ENCODE measurements at regions not wholly inside any gene's neighbourhood (a gene's known extent, or its start where the extent isn't known, plus 50 kb on each side); places are given as distances from the start of the nearest gene placed in this dataset.

- no peak for DNase-seq
Measured at GRCh38 chr13:39976481-39976880, 321.0 kb downstream of the COG6 start.

DNA sequence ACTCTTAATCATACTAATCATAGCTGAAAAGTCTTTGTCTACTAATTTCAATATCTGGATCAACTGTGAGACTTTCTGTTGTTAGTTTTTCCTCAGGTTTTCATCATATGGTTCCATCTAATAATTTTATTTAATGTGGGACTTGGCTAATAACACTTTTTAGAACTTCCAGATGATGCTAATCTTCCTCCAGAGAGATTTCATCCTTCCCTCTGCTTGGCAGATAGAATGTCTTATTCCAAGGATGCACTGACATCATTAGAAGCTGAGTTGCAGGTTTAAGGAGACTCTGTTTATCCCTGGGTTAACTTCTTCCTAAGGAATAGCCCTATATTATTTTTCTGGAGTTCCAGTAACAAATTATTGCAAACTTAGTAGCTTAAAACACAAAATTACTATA lies 325.6 kb downstream of the COG6 start:
- DNase-seq = no peak

GRCh38 chr13:39982745-39983144 lies 327.3 kb downstream of the COG6 start:
- no peak for DNase-seq

DNA sequence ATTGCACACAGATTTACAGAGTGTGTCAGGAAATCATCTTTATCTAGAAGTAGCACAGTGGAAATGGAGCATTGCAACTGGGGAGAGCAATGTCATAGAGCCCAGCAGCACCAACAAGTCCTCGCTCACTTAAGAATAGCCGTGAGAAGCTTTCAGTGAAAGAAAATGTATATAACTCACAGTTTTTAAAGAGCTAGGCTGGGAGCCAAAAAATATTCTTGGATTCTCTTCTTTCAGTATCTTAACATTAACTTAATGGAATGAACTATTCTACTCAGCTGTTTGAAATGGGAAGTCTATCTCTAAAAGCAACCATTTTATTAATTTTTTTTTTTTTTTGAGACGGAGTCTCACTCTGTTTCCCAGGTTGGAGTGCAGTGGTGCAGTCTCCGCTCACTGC lies 329.6 kb downstream of the COG6 start:
- no peak for DNase-seq

DNA sequence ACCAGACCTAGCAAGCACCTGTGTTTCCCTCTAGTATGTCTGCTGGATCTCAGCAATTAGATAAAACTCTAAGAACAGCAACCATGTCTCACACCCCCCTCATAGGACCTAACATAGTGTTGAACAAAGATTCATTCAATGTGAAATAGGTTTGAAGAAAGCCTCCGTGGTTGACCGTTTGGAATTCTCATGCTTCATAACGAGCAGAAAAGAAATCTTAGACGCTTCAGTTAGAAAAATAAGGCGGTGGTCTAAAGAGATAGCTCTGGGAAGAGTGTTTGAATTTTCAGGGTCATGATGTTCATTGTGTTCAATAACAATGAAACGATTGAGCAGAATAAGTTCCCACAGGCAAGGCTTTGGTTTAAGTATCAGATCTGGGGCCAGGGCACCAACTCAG lies 332.9 kb downstream of the COG6 start:
- no peak for DNase-seq

- no peak for DNase-seq
Measured at GRCh38 chr13:39998166-39998565, 342.7 kb downstream of the COG6 start.

GRCh38 chr13:40002016-40002415 lies 346.6 kb downstream of the COG6 start:
- DNase-seq = no peak

GRCh38 chr13:40013554-40013953 lies 358.1 kb downstream of the COG6 start:
- no peak for DNase-seq

DNA sequence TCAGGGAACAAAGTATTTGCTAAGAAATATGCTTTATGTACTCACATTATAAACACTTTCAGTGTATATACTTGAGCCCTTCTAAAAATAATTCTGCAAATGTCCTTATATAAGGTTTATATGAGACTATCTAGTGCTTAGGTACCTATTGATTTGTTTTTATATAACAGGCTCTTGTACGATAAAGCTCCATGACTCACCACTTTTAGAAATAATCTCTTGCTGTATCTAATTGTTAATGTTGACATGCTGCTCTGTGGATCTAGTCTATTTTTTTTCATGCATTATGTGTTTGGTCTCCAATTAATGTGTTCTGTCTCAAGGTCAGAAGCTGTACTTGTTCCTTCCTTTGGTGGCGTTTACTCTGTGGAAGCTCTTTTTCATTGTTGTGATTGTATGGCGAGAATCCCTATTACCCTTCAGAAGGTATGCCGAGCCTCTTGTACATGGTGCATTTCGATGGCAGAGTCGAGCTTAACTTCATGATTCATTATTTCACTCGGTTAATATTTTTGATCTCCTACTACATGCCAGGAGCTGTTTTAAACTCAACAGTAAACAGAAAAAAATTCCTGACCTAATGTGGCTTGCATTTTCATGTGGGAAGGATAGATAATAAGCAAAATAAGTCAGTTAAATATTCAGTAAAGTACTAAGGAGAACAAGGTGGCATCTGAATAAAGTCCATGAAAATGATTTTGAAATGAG lies 361.6 kb downstream of the COG6 start:
- DNase-seq = no peak

GRCh38 chr13:40017662-40018262 lies 362.3 kb downstream of the COG6 start:
- DNase-seq = no peak

DNA sequence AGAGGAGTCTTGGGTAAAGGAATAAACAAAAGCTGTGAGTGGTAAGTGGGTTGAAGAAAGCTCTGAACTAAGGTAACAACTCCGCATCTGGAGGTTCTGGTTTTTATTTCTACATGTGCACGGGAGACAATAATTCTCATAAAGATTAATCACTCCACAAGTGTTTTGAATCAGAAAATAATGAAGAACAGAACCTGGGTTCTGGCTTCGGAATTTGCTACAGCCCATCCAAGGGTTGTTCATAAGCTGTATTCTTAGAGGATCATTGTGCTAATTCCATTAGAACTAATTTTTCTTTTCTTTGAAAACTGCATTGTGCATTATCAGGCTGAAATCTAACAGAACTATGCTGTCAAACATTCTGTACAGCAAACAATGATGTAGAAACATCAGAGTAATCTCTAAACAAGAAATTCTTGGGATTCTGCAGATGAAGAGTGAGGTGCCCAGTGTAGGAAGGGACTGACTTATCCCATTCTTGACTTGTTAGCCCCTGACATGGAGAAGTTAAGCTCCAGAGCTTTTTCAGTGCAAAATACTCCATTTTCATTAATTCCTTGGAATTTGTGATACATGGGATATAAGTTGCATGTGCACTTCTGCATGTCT lies 368.2 kb downstream of the COG6 start:
- no peak for DNase-seq

DNA sequence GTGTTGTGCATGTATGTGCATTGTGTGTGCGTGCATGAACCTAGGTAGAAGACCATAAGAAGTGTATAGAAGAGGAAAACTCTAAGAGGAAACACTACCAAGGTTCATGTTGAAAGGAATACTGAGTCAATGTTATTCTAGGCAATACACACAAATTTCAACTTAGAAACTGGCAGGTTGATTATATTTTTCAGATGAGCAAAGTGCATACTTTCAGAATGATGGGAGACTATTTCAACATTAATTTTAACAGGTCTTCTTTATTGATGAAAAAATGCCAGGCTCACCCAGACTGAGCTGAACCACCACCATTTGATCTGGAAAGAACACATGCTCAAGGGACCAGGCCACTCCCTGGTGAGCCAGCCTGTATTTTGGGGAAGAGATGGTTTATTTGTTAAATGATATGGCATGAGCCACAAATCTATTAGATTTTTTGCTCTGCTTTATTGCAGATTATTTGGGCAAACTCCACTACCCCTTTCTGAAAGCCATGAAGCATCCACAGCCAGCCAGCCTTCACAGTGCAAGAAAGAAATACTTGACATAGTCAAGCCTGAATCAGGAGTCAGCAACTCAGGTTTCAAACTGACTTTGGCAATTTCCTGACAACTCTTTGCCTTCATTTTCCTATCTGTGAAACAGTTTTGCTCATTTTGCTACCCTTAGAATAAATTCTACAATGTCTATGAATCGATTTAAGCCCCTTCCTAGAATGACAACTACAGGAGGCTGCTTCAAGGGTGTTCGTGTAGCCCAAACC lies 368.9 kb downstream of the COG6 start:
- DNase-seq = no peak

DNA sequence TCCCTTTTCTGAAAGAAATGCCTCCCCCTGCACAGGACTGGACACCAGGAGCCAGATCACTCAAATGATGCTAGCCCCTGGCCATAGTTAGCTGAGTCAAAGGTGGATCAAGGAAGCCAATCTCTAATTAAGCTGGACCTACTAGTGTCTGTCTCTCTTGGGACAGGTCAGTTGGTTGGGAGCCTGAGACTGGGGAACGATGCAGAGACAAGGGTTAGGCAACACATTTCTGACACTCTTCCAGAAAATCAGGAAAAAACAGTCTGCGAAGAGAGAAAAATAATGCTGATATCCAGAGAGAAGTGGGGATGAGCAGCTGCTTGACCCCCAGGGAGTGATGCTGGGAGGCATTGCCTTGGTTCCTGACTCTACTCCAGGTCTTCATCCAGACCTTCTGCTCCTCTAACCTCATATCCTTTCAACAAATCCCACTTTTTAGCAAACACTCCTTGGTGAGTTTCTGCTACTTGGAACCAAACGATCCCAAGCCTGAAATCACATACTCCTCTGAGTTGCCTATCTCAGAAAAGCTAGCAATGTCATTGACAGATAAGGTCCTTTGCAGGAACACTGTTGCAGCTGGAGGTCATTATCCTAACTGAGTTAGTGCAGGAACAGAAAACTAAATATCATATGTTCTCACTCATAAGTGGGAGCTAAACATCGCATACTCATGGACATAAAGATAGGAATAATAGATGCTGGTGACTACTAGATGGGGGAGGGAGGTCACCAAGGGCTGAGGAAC lies 369.7 kb downstream of the COG6 start:
- no peak for DNase-seq

- DNase-seq = peak; percentile 16
Measured at GRCh38 chr13:40026174-40026585, 370.7 kb downstream of the COG6 start.

- DNase-seq = peak; percentile 7
Measured at GRCh38 chr13:40026741-40027140, 371.3 kb downstream of the COG6 start.

GRCh38 chr13:40028446-40028845 lies 373.0 kb downstream of the COG6 start:
- no peak for DNase-seq

GRCh38 chr13:40031031-40031430 lies 375.6 kb downstream of the COG6 start:
- no peak for DNase-seq

DNA sequence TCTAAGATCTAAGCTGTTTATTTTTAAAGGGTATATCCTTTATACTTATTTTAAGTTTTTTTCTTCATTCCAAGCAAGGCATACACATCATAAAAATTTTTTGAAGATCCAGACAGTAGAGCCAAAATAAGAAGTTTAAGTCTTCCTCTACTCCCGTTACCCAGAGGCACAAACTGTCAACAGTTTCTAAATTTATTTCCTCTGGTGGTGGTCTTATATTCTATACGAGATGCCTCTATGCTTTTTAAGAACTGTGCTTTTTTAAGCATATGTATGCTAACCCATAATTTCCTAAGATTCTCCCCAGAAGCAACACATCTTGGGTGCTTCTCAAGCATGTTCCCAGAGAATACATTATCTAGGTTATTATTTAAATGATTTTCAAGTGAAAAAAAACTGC lies 383.6 kb downstream of the COG6 start:
- no peak for DNase-seq

GRCh38 chr13:40042991-40043390 lies 387.5 kb downstream of the COG6 start:
- no peak for DNase-seq

- DNase-seq = no peak
Measured at GRCh38 chr13:40043764-40044163, 388.3 kb downstream of the COG6 start.

DNA sequence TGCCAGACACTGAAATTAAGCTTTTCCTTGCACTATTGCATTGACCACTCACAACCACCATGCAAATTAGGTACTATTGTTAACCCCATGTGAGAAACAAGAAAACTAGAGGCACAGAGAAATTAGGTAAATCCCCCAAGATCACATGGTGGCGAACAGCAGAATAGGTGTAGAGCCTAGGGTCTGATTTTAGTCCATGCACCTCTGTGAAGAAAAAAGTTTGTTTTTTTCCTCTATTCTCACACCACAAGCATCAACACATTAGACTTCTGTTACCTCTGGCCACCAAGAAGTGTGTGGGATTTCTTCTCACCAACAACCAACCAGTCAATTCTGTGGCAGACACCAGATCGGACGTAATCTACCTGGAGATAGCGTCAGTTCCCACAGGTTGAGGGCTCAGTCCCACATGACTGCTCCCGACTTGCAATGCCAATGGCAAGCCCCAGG lies 391.9 kb downstream of the COG6 start:
- DNase-seq = no peak

- DNase-seq = no peak
Measured at GRCh38 chr13:40048551-40048950, 393.1 kb downstream of the COG6 start.

DNA sequence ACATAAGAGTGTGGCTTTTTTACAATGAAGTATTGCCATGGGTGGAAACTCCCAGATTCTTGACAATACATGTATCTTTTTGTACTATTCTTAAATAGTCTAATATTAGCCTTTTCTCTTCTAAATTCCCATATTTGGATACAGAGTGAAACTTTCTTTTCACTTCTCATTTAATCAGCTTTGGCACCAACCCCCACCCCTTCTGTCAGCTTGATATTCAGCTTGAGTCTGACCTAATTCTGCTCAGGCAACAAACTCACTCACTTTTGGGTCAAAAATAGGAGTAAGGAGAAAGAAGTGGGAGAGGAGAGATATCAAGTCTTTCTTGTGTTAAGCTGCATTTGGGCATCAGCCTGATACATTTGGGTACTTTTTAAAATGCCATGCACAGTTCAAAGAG lies 397.5 kb downstream of the COG6 start:
- DNase-seq = no peak
